B cell (primary cell): ENCODE measurements at regions not wholly inside any gene's neighbourhood (a gene's known extent, or its start where the extent isn't known, plus 50 kb on each side); places are given as distances from the start of the nearest gene placed in this dataset.

Source experiments
- ATAC-seq: fragments of 200-7000 bp; cut with Tn5 transposase; one replicate; pipeline ENCODE4 v1.10.0; 2021; ENCODE audit warnings: low read depth, mild to moderate bottlenecking, moderate number of reproducible peaks, moderate library complexity
- CTCF ChIA-PET: fragments of 350-600 bp; sonication (Branson Sonifier 250); formaldehyde crosslinking; loops from one replicate; lab custom pipeline; 2021; ENCODE audit warnings: antibody characterized with exemption, inconsistent platforms; lab: Charles Lee
- POLR2A ChIA-PET: fragments of 350-600 bp; sonication (Branson Sonifier 250); formaldehyde crosslinking; loops from one replicate; lab custom pipeline; 2021; ENCODE audit warnings: antibody characterized with exemption; lab: Charles Lee
- DNase-seq: peaks from one replicate; pipeline ENCODE4 v3.0.0; 2013
- H2AFZ ChIP-seq: 2 replicates; pipeline ENCODE4 v1.6.1; 2012; ENCODE audit warnings: mild to moderate bottlenecking, low read depth, low read length; ENCODE audit not compliant: insufficient read depth, poor library complexity, severe bottlenecking
- H3K27ac ChIP-seq, 2 donors: 1 replicate in 1 of 2; 2 replicates in 1 of 2; pipeline ENCODE4 v1.5.1; 2012 to 2013; ENCODE audit warnings: low read length in 2 of 2, mild to moderate bottlenecking in 2 of 2, moderate library complexity in 1 of 2
- H3K27me3 ChIP-seq, 4 experiments: fragments of 200-600 bp in 1 of 4; sonication (generic) in 1 of 4; replicated peaks in 1 of 4; 1 replicate in 2 of 4; 2 replicates in 2 of 4; pipeline versions ENCODE4 v1.6.1 to v1.7.0; 2013 to 2016; ENCODE audit warnings: low read length in 3 of 4, mild to moderate bottlenecking in 2 of 4, mixed read lengths in 1 of 4, moderate library complexity in 1 of 4; ENCODE audit not compliant: insufficient read depth in 4 of 4, control insufficient read depth in 3 of 4; ENCODE audit errors: control extremely low read depth in 1 of 4
- H3K36me3 ChIP-seq, 2 experiments: replicated peaks in 1 of 2; 1 replicate in 1 of 2; 2 replicates in 1 of 2; pipeline versions ENCODE4 v1.6.1 to v1.7.1; 2013; ENCODE audit warnings: low read length in 1 of 2; ENCODE audit not compliant: insufficient read depth in 2 of 2, control insufficient read depth in 1 of 2; ENCODE audit errors: control extremely low read depth in 1 of 2, extremely low read depth in 1 of 2
- H3K4me1 ChIP-seq, 2 donors: fragments of 200-600 bp in 1 of 2; sonication (generic) in 1 of 2; 1 replicate in 1 of 2; 2 replicates in 1 of 2; pipeline versions ENCODE4 v1.5.1 to v1.6.1; 2013 to 2017; ENCODE audit warnings: low read length in 2 of 2; ENCODE audit not compliant: control insufficient read depth in 2 of 2, insufficient read depth in 2 of 2
- H3K4me2 ChIP-seq: replicated peaks from 2 replicates; pipeline ENCODE3; 2012; ENCODE audit warnings: mild to moderate bottlenecking, low read depth, low read length; ENCODE audit not compliant: poor library complexity, severe bottlenecking
- H3K4me3 ChIP-seq, 5 experiments: fragments of 200-600 bp in 1 of 5; sonication (generic) in 1 of 5; 1 replicate in 3 of 5; 2 replicates in 2 of 5; pipeline versions ENCODE4 v1.5.1 to v1.7.0; 2011 to 2016; ENCODE audit warnings: low read length in 4 of 5, mild to moderate bottlenecking in 4 of 5, low read depth in 2 of 5, control low read depth in 1 of 5, moderate library complexity in 1 of 5; ENCODE audit not compliant: insufficient read depth in 1 of 5; ENCODE audit errors: control extremely low read depth in 1 of 5, extremely low read depth in 1 of 5
- H3K79me2 ChIP-seq: fragments of 200-600 bp; sonication (generic); one replicate; pipeline ENCODE4 v1.6.0; 2016; ENCODE audit warnings: low read length; ENCODE audit not compliant: control insufficient read depth, insufficient read depth
- H3K9ac ChIP-seq: fragments of 200-600 bp; sonication (generic); 2 replicates; pipeline ENCODE4 v1.6.1; 2017; ENCODE audit warnings: mild to moderate bottlenecking, low read length, moderate library complexity
- H3K9me3 ChIP-seq, 3 donors: one replicate each; pipeline versions ENCODE4 v1.6.1 to v1.7.1; 2013; ENCODE audit warnings: low read length in 2 of 3; ENCODE audit not compliant: control insufficient read depth in 2 of 3, insufficient read depth in 1 of 3; ENCODE audit errors: control extremely low read depth in 1 of 3
- H4K20me1 ChIP-seq: 2 replicates; pipeline ENCODE4 v1.6.0; 2012; ENCODE audit warnings: mild to moderate bottlenecking, low read length; ENCODE audit not compliant: insufficient read depth, control insufficient read depth, poor library complexity, severe bottlenecking
- H3K27ac Mint-ChIP-seq: one replicate; pipeline ENCODE4 v1.8.0; 2021; ENCODE audit warnings: mixed read lengths
- H3K27me3 Mint-ChIP-seq: one replicate; pipeline ENCODE4 v1.8.0; 2021; ENCODE audit warnings: mixed read lengths
- H3K4me1 Mint-ChIP-seq: one replicate; pipeline ENCODE4 v1.8.0; 2021; ENCODE audit warnings: mixed read lengths
- H3K4me3 Mint-ChIP-seq: one replicate; pipeline ENCODE4 v1.8.0; 2021; ENCODE audit warnings: mixed read lengths
- H3K9me3 Mint-ChIP-seq: one replicate; pipeline ENCODE4 v1.8.0; 2022; ENCODE audit warnings: mixed read lengths; ENCODE audit not compliant: insufficient read depth
- CTCF ChIP-seq: fragments of 200-600 bp; IDR thresholded peaks from one replicate; pipeline ENCODE4 v1.8.0; 2022; ENCODE audit warnings: antibody characterized with exemption, mild to moderate bottlenecking
- EZH2 ChIP-seq: IDR thresholded peaks from 2 replicates; pipeline ENCODE4 v1.6.1; 2012; ENCODE audit warnings: borderline replicate concordance, low read depth, mild to moderate bottlenecking, moderate library complexity, low read length; ENCODE audit not compliant: insufficient read depth, poor library complexity, severe bottlenecking
- WGBS: methylation state at CpG from one replicate; pipeline ENCODE4 v1.1.5; 2013; ENCODE audit warnings: missing lambda C conversion rate; ENCODE audit not compliant: insufficient coverage; 5-methylcytosine and 5-hydroxymethylcytosine counted together
- intact Hi-C: fragments of 100-400 bp; cut with micrococcal nuclease; formaldehyde crosslinking; loops from one replicate; pipeline ENCODE4 v1.10.0; 2022

GRCh38 chr2:239749272-239749873 lies 275.8 kb downstream of the NDUFA10 start:
- POLR2A ChIA-PET, result no interaction called here
- Histone ChIP-seq H2AFZ (no peak overlapping the region), H3K4me1 (peaks cover 10 to 11% of the 10 kb centered on the region in 2 donors), H3K79me2 (no peaks in the 10 kb centered on the region), H3K4me3 (no peak overlapping the region), H3K4me2 (no peak overlapping the region), H3K9ac (no peak overlapping the region), H3K27me3 (peaks cover 0 to 2% (median 0%) of the 10 kb centered on the region in 4 experiments), H4K20me1 (no peaks in the 10 kb centered on the region), H3K36me3 (no peaks in the 10 kb centered on the region), H3K27ac (no peak overlapping the region), H3K9me3 (no peaks in the 10 kb centered on the region)
- Mint-ChIP-seq H3K4me3 (no peak overlapping the region), H3K27me3 (no peaks in the 10 kb centered on the region), H3K9me3 (no peaks in the 10 kb centered on the region), H3K27ac (no peak overlapping the region), H3K4me1 (peaks cover 7% of the 10 kb centered on the region)
- ATAC-seq, result no peak
- 87% methylated on average over 10 of the region's 12 CpGs for WGBS
- intact Hi-C loops, result no loop called here
- TF ChIP-seq EZH2, result no peak
- TF ChIP-seq CTCF, result no peak
- no peak for DNase-seq
- CTCF ChIA-PET, result no interaction called here

GRCh38 chr2:239748811-239749210 lies 276.3 kb downstream of the NDUFA10 start:
- Mint-ChIP-seq H3K27ac (no peak overlapping the region), H3K27me3 (no peaks in the 10 kb centered on the region), H3K4me1 (peaks cover 7% of the 10 kb centered on the region), H3K4me3 (no peak overlapping the region), H3K9me3 (no peaks in the 10 kb centered on the region)
- 90% methylated on average over 8 of the region's 9 CpGs for WGBS
- ChIA-PET POLR2A (no interaction called here), CTCF (no interaction called here)
- H3K79me2 ChIP-seq, result no peaks in the 10 kb centered on the region
- H4K20me1 ChIP-seq, result no peaks in the 10 kb centered on the region
- H3K36me3 ChIP-seq, result no peaks in the 10 kb centered on the region
- no peak overlapping the region for H3K27ac ChIP-seq
- TF ChIP-seq EZH2 (no peak), CTCF (no peak)
- H3K27me3 ChIP-seq, result peaks cover 0 to 2% (median 0%) of the 10 kb centered on the region in 4 experiments
- H3K4me1 ChIP-seq, result peaks cover 10 to 11% of the 10 kb centered on the region in 2 donors
- DNase-seq (no peak), ATAC-seq (no peak)
- no peak overlapping the region for H3K4me3 ChIP-seq
- H2AFZ ChIP-seq, result no peak overlapping the region
- intact Hi-C loops, result no loop called here
- no peak overlapping the region for H3K9ac ChIP-seq
- no peak overlapping the region for H3K4me2 ChIP-seq
- no peaks in the 10 kb centered on the region for H3K9me3 ChIP-seq
